Osteoblast (primary cell): ENCODE measurements at regions not wholly inside any gene's neighbourhood (a gene's known extent, or its start where the extent isn't known, plus 50 kb on each side); places are given as distances from the start of the nearest gene placed in this dataset. TPM values are rescaled to one million over a fixed set of nuclear protein-coding genes. Genes with fewer than 3 reads are reported as not detected.

Experiments used
- DNase-seq: peaks from one replicate; pipeline ENCODE4 v3.0.0; 2011; ENCODE audit warnings: low spot score, mixed read lengths; ENCODE audit not compliant: insufficient read length; ENCODE audit errors: missing footprints
- H2AFZ ChIP-seq: 2 replicates; pipeline ENCODE4 v1.6.0; 2011; ENCODE audit warnings: mild to moderate bottlenecking, low read length
- H3K27ac ChIP-seq: 2 replicates; pipeline ENCODE4 v1.5.1; 2011; ENCODE audit warnings: mild to moderate bottlenecking, low read depth, low read length, moderate library complexity
- H3K27me3 ChIP-seq: 2 replicates; pipeline ENCODE4 v1.6.0; 2012; ENCODE audit warnings: mild to moderate bottlenecking, control low read depth, inconsistent platforms, low read length, moderate library complexity; ENCODE audit not compliant: insufficient read depth
- H3K36me3 ChIP-seq: 2 replicates; pipeline ENCODE4 v1.5.1; 2011; ENCODE audit warnings: mild to moderate bottlenecking, low read length, control low read depth, moderate library complexity; ENCODE audit not compliant: insufficient read depth
- H3K4me1 ChIP-seq: 2 replicates; pipeline ENCODE4 v1.5.1; 2011; ENCODE audit warnings: mild to moderate bottlenecking, low read length, control low read depth, moderate library complexity; ENCODE audit not compliant: insufficient read depth
- H3K4me2 ChIP-seq: 2 replicates; pipeline ENCODE4 v1.6.0; 2011; ENCODE audit warnings: mild to moderate bottlenecking, low read length; ENCODE audit not compliant: insufficient read depth
- H3K4me3 ChIP-seq: fragments of 200-600 bp; sonication (generic); 3 replicates; pipeline ENCODE4 v1.5.1; 2012; ENCODE audit warnings: mild to moderate bottlenecking, low read length, inconsistent platforms; ENCODE audit not compliant: insufficient read depth
- H3K79me2 ChIP-seq: 2 replicates; pipeline ENCODE4 v1.6.0; 2012; ENCODE audit warnings: mild to moderate bottlenecking, low read length, control low read depth, inconsistent platforms; ENCODE audit not compliant: insufficient read depth
- H3K9me3 ChIP-seq: 2 replicates; pipeline ENCODE4 v1.5.1; 2011; ENCODE audit warnings: low read depth, low read length, control low read depth
- H4K20me1 ChIP-seq: 2 replicates; pipeline ENCODE4 v1.6.0; 2012; ENCODE audit warnings: mild to moderate bottlenecking, low read length, control low read depth; ENCODE audit not compliant: insufficient read depth
- CTCF ChIP-seq: IDR thresholded peaks from 2 replicates; pipeline ENCODE4 v1.5.1; 2011; ENCODE audit warnings: mild to moderate bottlenecking, low read depth, low read length, moderate library complexity; ENCODE audit errors: extremely low read depth
- small RNA-seq: library from RNA; depleted of rRNA; stranded (forward); fragments of <200 nt; gene quantifications from one replicate; pipeline ENCODE3, GENCODE V24; 2012

DNA sequence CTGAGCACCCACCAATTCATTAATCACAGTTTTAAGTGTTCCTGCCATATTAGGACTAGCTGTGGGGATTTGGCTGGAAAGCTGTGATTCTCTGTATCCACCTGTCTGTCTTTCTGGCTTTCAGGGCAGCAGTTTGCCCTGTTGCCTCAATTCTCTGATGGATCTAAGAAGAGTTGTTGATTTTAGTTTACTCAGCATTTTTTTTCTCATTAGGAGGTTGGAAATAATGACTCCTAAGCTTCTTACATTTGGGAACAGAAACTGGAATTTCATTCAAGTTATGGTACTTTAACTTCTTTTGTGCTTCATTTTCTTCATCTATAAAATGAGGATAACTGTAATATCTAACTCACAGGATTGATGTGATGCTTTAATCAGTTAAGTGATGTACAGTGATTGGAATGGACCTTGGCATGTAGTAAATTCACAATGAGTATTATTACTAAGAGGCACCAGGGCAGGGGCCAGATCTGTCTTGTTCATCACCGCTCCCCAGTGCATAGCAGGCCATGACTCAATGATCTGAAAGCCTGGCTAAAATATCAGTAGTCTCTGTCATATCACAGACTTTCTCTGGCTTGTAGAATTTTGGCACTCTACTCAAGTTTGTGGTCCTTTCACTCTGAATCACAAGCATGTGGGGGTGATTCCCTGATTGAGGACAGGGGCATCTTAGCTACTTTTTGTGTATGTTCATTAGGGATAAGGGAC, 51.4 kb upstream of the GREM2 start:
- DNase-seq, result peak; percentile 92
- H3K36me3 ChIP-seq, result no peaks in the 10 kb centered on the region
- no peak for TF ChIP-seq CTCF
- peak overlapping the region; percentile 49 for H3K4me2 ChIP-seq
- H3K27me3 ChIP-seq, result no peaks in the 10 kb centered on the region
- no peak overlapping the region for H2AFZ ChIP-seq
- H3K79me2 ChIP-seq, result no peaks in the 10 kb centered on the region
- peaks cover 12% of the 10 kb centered on the region for H3K4me1 ChIP-seq
- H3K9me3 ChIP-seq, result no peaks in the 10 kb centered on the region
- peak overlapping the region; percentile 6 for H3K4me3 ChIP-seq
- peak overlapping the region; percentile 56 for H3K27ac ChIP-seq
- H4K20me1 ChIP-seq, result no peaks in the 10 kb centered on the region

Small RNAs in the stretch of these regions (small RNA-seq; reads per million reads assigned to genes)
- gene RF00019, result not detected
